MCF 10A (cell line): ENCODE measurements at regions not wholly inside any gene's neighbourhood (a gene's known extent, or its start where the extent isn't known, plus 50 kb on each side); places are given as distances from the start of the nearest gene placed in this dataset.

Source experiments
- BruUV-seq: library from RNA; stranded (reverse); fragments of 400-500 nt; replicated peaks from 2 replicates; lab custom pipeline; 2021; lab: Mats Ljungman, UMichigan
- CTCF ChIA-PET: fragments of 300-600 bp; sonication (Branson Sonifier 250); formaldehyde crosslinking; extraction: SDS; loops from one replicate; lab custom pipeline; 2021; ENCODE audit warnings: antibody characterized with exemption, inconsistent platforms; lab: Yijun Ruan, JAX
- POLR2A ChIA-PET: fragments of 300-600, 350-650 bp; sonication (Branson Sonifier 250); formaldehyde crosslinking; extraction: SDS; loops from one replicate; lab custom pipeline; 2020; ENCODE audit warnings: antibody characterized with exemption, inconsistent platforms; lab: Yijun Ruan, JAX
- DNase-seq: peaks from one replicate; pipeline ENCODE4 v3.0.0-alpha.2; 2018; ENCODE audit not compliant: unreplicated experiment
- H3K27ac Mint-ChIP-seq: one replicate; pipeline ENCODE4 v1.8.0; 2022; ENCODE audit warnings: mild to moderate bottlenecking, low read depth, mixed read lengths; ENCODE audit not compliant: unreplicated experiment
- H3K27me3 Mint-ChIP-seq: one replicate; pipeline ENCODE4 v1.8.0; 2022; ENCODE audit warnings: mixed read lengths; ENCODE audit not compliant: insufficient read depth, unreplicated experiment
- H3K36me3 Mint-ChIP-seq: one replicate; pipeline ENCODE4 v1.8.0; 2022; ENCODE audit warnings: mild to moderate bottlenecking, moderate library complexity, mixed read lengths; ENCODE audit not compliant: insufficient read depth, unreplicated experiment
- H3K4me1 Mint-ChIP-seq: one replicate; pipeline ENCODE4 v1.8.0; 2022; ENCODE audit warnings: mixed read lengths; ENCODE audit not compliant: insufficient read depth, unreplicated experiment
- H3K4me3 Mint-ChIP-seq: one replicate; pipeline ENCODE4 v1.8.0; 2022; ENCODE audit warnings: mild to moderate bottlenecking, moderate library complexity, mixed read lengths; ENCODE audit not compliant: unreplicated experiment
- H3K9me3 Mint-ChIP-seq: one replicate; pipeline ENCODE4 v1.8.0; 2022; ENCODE audit warnings: mixed read lengths; ENCODE audit not compliant: unreplicated experiment
- intact Hi-C: fragments of 100-400 bp; cut with micrococcal nuclease; formaldehyde crosslinking; loops from 2 replicates; pipeline ENCODE4 v1.14.1; 2022
- TF ChIP-seq, protein P1 (sequence below): fragments of 200-600 bp; IDR thresholded peaks from one replicate; pipeline ENCODE4 v1.8.0; 2022; ENCODE audit warnings: antibody characterized with exemption, mild to moderate bottlenecking; ENCODE audit not compliant: unreplicated experiment

DNA sequence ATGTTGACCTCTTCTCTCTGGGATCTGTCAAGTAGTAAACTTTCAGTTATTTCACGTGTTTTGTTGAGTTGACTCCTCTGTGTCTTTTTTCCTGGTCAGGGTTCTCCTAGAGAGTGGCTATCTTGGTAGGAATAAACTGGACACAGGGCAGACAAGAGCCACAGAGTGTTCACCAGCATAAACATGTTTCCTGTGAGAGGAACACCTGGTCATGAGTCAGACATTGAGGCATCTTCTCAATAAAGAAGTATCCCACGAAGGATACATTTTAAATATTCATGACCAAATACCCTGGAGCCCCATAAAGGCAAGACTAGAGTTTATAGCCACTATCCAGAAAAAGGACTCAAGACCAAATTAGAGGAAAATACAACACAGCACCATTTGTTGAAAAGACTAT, 269.7 kb upstream of the ZNF521 start:
- TF ChIP-seq, protein P1, sequence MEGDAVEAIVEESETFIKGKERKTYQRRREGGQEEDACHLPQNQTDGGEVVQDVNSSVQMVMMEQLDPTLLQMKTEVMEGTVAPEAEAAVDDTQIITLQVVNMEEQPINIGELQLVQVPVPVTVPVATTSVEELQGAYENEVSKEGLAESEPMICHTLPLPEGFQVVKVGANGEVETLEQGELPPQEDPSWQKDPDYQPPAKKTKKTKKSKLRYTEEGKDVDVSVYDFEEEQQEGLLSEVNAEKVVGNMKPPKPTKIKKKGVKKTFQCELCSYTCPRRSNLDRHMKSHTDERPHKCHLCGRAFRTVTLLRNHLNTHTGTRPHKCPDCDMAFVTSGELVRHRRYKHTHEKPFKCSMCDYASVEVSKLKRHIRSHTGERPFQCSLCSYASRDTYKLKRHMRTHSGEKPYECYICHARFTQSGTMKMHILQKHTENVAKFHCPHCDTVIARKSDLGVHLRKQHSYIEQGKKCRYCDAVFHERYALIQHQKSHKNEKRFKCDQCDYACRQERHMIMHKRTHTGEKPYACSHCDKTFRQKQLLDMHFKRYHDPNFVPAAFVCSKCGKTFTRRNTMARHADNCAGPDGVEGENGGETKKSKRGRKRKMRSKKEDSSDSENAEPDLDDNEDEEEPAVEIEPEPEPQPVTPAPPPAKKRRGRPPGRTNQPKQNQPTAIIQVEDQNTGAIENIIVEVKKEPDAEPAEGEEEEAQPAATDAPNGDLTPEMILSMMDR = no peak
- no peak overlapping the region for H3K27ac Mint-ChIP-seq
- intact Hi-C loops = no loop called here
- H3K36me3 Mint-ChIP-seq = no peaks in the 10 kb centered on the region
- H3K4me3 Mint-ChIP-seq = no peak overlapping the region
- POLR2A ChIA-PET = no interaction called here
- CTCF ChIA-PET = no interaction called here
- no peaks in the 10 kb centered on the region for H3K27me3 Mint-ChIP-seq
- no TSS peak for BruUV-seq
- H3K4me1 Mint-ChIP-seq = no peaks in the 10 kb centered on the region
- peaks cover 37% of the 10 kb centered on the region for H3K9me3 Mint-ChIP-seq
- DNase-seq = no peak

DNA sequence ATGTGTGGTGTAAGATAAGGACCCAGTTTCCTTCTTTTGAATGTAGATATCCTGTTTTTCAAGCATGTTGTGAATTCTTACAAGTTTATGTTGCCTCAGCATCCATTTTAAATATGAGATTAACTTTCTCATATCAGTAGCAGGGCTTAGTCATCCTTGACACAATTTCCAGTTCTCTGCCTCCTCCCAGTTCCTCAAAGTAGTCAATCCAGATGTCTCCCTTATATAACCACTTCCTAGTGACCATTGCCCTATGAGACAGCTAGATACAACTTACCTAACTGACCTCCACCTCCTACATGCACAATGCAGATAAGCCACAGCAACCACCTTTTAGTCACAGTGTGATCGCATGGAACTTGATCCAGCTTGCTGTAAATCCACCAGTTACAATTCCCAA, 269.2 kb upstream of the ZNF521 start:
- Mint-ChIP-seq H3K4me3 (no peak overlapping the region), H3K9me3 (peaks cover 34% of the 10 kb centered on the region), H3K4me1 (no peaks in the 10 kb centered on the region), H3K27me3 (no peaks in the 10 kb centered on the region), H3K36me3 (no peaks in the 10 kb centered on the region), H3K27ac (no peak overlapping the region)
- DNase-seq = no peak
- POLR2A ChIA-PET = no interaction called here
- intact Hi-C loops = no loop called here
- CTCF ChIA-PET = no interaction called here
- TF ChIP-seq, protein P1 = no peak
- no TSS peak for BruUV-seq

DNA sequence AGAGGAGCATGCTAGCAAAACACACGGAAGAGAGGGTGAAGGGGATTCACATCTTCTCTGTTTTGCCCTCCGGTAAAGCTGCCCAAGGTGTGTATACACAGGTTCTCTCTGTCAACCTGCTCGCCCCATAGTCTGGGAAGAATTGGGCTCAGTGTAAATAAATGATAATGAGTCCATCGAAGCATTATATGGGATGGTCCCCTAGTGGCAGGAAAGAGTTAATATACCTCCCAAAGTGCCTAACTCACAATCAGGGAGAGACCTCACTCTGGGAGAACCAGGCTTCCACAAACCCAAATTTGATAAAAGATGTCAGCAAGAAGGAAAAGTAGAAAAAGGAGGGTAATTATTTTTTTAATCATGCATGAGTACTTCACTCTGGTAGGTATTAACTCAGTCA, 262.2 kb upstream of the ZNF521 start:
- CTCF ChIA-PET = interaction anchor here (0.6 kb wide), 1 partner anchor 760 kb away, joined by 3 read pairs; no protein-coding TSS in a partner anchor
- intact Hi-C loops = no loop called here
- Mint-ChIP-seq H3K36me3 (no peaks in the 10 kb centered on the region), H3K27me3 (no peaks in the 10 kb centered on the region), H3K4me3 (no peak overlapping the region), H3K4me1 (no peaks in the 10 kb centered on the region), H3K27ac (no peak overlapping the region), H3K9me3 (peaks cover 18% of the 10 kb centered on the region)
- peak; percentile 1 for DNase-seq
- TF ChIP-seq, protein P1 = no peak
- no TSS peak for BruUV-seq
- POLR2A ChIA-PET = no interaction called here

DNA sequence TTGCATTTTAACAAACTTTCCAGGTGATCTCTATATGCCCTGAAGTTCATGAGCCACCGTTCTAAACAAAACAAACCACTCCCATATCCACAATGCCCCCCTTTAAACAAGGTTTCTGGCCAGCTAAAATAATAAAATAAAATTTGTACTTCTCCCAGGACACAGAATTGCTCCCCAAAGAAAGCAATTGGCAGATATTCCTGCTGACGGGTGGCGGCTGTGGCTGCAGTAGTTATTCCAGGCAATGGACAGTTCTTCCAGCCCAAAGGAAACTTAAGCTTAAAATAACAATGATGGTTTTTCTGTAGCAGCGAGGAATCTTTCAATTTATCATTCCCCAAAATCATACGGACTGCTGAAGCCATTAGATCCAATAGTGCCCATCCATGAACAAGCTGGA, 260.5 kb upstream of the ZNF521 start:
- H3K27me3 Mint-ChIP-seq = no peaks in the 10 kb centered on the region
- H3K36me3 Mint-ChIP-seq = no peaks in the 10 kb centered on the region
- CTCF ChIA-PET = no interaction called here
- TF ChIP-seq, protein P1 = no peak
- no peak overlapping the region for H3K4me3 Mint-ChIP-seq
- intact Hi-C loops = no loop called here
- DNase-seq = no peak
- H3K4me1 Mint-ChIP-seq = no peaks in the 10 kb centered on the region
- no peak overlapping the region for H3K27ac Mint-ChIP-seq
- H3K9me3 Mint-ChIP-seq = peaks cover 18% of the 10 kb centered on the region
- no TSS peak for BruUV-seq
- POLR2A ChIA-PET = no interaction called here
